Erythroblast (primary cell): ENCODE measurements at regions not wholly inside any gene's neighbourhood (a gene's known extent, or its start where the extent isn't known, plus 50 kb on each side); places are given as distances from the start of the nearest gene placed in this dataset.

Experiments used
- DNase-seq, 2 experiments: peaks; one replicate each; lab custom pipeline; 2025; lab: John Stamatoyannopoulos, UW
- GATA1 ChIP-seq: IDR thresholded peaks from 2 replicates; pipeline ENCODE4 v1.6.1; 2011; ENCODE audit warnings: low read depth, mild to moderate bottlenecking, control low read depth, low read length, moderate library complexity
- POLR2A ChIP-seq: IDR thresholded peaks from 2 replicates; pipeline ENCODE4 v1.6.1; 2011; ENCODE audit warnings: mild to moderate bottlenecking, low read length

DNA sequence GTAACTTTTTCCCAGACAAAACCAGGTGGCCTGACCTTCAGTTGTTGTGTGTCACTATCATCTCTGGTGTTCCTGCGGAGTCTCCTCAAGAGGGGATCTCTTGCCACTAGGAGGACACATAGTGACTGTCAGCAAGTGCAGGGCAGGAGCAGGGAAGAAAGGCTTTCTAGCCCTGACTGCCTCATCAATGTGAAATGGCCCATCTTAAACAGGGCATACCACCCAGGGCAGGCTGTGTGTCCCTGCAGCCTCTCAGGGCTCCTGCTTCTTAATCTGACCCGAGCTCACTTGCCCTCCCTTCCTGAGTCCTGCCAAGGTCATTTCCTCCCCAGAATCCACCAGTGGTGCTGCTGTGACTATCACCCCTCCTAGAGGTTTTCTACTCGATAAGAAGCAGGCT, 57.4 kb upstream of the SIMC1 start:
- TF ChIP-seq POLR2A (no peak), GATA1 (no peak)
- no peak for DNase-seq

DNA sequence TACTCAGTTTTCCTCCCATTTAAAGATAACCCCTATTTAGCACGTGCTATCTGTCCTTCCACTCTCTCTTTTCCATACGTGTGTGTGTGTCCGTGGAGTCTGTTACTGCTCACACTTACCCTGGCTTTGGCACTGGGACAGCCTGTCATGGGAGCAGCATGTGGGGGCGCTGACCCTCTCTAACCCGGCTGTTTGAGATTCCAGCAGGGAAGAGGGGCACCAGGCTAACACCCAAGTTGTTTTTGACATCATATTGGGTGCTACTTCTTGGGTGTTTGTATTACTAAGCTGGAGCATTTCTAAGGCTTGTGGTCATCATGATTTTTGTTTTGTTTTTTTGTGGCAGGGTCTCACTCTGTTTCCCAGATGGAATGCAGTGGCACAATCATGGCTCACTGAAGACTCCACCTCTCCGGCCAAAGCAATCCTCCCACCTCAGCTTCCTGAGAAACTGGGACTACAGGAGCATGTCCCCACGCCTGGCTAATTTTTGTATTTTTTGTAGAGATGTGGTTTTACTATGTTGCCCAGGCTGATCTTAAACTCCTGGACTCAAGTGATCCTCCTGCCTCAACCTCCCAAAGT, 56.9 kb upstream of the SIMC1 start:
- DNase-seq = no peak
- no peak for TF ChIP-seq GATA1
- no peak for TF ChIP-seq POLR2A

DNA sequence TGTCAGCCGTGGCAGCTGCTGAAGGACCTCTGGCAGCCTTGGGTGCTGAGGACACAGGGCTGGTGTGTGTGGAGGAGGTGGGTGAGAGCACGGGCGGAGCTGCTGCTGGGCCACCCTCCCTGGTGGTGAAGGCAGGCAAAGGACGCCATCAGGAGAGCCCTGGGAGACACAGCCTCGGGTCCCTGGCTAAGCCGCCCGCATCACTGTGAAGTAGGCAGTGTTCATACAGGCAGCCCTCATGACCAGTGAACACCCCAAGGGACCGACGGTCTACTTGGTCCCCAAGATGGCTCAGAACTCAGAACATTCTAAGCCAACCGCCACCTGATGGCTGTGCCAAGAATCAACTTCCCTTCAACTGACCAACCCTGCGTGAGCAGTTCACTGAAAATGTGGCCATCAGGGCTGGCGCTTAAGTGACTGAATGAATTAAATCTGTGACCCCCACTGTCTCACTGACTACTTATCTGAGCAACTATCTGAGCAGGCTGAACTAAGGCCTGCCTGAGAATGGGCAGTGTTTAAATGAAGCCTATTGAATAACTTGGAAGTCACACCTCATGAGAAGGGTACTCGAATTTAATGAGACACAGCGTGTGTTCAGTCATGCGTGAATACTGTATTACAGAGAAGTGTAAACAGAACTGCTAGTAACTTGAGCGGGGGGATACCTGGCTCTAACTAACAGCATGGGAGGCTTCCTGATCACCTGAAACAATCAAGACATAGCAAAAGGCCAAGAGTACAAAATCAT, 54.7 kb upstream of the SIMC1 start:
- no peak for DNase-seq
- TF ChIP-seq POLR2A = no peak
- TF ChIP-seq GATA1 = no peak

DNA sequence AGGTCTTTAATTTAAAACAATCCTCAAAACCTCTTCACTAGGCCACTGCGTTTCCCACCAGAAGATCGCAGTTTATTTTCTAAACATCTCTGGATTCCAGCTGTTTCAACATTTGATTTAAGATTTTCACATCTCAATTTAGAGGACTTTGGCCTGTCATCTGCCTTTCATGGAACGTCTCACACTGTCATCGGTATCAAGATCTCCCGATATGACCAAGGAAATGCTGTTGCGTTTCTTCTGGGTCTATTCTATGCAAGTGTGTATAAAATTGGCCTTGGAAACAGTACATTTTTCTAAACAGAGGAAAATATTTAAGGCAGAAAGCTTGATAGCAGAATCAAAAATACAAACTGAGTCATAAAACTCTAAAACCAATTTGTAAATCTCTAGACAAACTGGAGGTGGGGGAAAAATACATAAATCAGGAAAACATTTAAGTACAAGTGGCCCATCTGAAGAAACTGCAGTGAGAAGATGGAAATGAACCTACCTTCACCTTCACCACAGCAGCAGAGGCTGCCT, 53.6 kb upstream of the SIMC1 start:
- DNase-seq = no peak
- TF ChIP-seq GATA1 (no peak), POLR2A (no peak)

DNA sequence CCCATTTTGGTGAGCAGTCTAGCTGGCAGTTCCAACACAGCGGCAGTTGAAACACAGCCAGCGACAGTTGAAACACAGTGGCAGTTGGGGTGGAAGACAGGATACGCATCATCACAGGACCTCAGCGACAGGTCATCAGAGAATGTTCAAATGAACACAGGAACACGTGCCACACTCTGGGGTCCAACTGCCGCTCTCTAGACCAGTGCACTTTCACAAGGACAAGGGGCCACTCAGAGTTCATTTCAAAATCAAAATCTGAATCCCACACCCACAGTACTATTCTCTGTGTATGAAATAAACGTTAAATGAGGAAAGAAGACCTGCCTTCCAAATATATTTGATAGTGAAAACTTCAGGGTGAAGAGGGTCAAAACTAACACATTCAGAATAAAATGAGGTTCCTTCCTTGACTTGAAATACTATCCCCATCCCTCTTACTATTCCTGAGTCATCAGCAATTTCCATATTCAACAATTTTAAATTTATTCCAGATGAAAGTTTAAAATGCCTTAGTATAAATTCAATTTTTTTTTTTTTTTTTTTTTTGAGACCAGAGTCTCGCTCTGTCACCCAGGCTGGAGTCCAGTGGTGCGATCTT, 53.0 kb upstream of the SIMC1 start:
- no peak for TF ChIP-seq POLR2A
- no peak for TF ChIP-seq GATA1
- DNase-seq = no peak

DNA sequence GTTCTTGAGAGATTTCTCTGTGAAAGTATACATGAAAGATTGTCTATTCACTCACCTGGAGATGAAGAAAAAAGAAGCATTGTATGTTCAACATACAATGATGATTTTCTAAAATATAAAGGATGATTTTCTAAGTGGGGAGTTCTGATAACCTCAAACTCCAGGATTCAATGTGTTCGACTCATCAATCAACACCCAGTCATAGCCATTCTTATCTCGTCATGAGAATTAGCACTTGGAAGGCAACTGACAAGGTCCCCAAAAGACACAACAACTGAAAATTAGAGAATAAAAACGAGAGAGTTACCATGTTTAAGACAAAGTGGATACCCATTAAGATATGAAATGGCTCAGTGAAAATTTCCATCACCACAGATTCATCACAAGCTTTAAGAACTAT, 52.1 kb upstream of the SIMC1 start:
- TF ChIP-seq POLR2A = no peak
- no peak for TF ChIP-seq GATA1
- DNase-seq = no peak

DNA sequence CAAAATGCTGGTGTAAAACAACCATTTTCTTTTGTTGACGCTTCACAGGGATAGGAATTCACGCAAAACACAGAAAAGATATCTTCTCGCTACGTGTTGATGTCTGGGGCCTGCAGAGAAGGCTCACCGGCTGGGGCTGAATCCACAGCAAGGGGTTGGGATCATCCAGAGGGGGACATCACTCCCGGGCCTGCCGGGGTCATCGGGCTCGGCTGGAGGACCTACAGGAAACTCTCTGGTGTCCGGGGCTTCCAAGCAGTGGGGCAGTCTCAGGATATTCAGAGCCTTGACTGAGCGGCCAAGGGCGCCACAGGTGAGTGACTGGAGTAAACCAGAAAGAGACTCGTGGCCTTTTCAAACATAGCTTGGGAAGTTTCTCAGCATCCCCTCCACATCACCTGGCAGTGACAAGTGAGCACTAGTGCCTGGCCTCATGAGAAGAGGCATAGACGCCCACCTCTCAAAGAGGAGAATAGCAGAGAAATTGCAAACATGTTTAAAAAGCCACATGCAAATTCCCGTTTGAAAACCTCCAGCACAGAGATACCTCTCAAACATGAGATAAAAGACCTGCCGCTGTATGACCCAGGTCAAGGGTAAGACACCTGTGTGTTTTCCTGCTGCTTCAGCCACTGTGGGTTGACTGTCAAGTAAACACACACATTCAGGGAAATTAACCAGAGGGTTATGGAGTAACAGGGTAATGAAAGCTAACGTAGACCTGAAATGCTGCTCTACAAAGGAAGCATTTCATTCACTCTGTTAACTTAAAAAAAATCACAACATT, 50.8 kb upstream of the SIMC1 start:
- no peak for DNase-seq
- TF ChIP-seq GATA1 (no peak), POLR2A (no peak)

DNA sequence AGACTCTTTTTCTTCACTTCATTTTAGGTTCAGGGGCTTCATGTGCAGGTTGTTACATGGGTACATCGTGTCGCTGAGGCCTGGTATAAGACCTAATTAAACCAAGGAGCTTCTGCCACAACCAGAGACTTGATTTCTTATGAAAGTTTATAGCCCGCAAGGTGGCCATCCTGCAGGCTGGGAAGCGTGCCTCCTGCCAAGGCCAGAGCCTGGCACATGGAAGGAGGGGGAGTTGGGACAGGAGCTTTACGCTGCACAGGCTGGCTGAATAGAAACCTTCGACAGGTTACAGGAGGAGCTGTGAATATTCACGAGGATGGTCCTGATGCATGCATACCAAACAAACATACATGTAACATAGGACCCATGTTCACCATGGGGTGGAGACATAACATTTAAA, 50.1 kb upstream of the SIMC1 start:
- TF ChIP-seq POLR2A = no peak
- TF ChIP-seq GATA1 = no peak
- no peak for DNase-seq
